GM12878 (cell line): ENCODE measurements at regions not wholly inside any gene's neighbourhood (a gene's known extent, or its start where the extent isn't known, plus 50 kb on each side); places are given as distances from the start of the nearest gene placed in this dataset.

Experiments
- ATAC-seq: fragments of 200-7000 bp; cut with Tn5 transposase; 3 replicates; pipeline ENCODE4 v1.9.1; 2020; ENCODE audit warnings: mild to moderate bottlenecking, moderate library complexity
- BruUV-seq: library from RNA; stranded (reverse); fragments of 400-500 nt; replicated peaks from 2 replicates; lab custom pipeline; 2021; lab: Mats Ljungman, UMichigan
- CTCF ChIA-PET: fragments of 300-600 bp; sonication (Branson Sonifier 250); formaldehyde crosslinking; extraction: SDS; loops from one replicate; lab custom pipeline; 2021; ENCODE audit warnings: inconsistent platforms; lab: Yijun Ruan, JAX
- POLR2A ChIA-PET: fragments of 350-600 bp; formaldehyde crosslinking; extraction: SDS; loops from one replicate; lab custom pipeline; 2021; ENCODE audit warnings: inconsistent platforms; lab: Charles Lee
- RAD21 ChIA-PET: fragments of 300-600 bp; sonication (Branson Sonifier 250); formaldehyde crosslinking; loops from one replicate; lab custom pipeline; 2023; ENCODE audit warnings: antibody characterized with exemption; ENCODE audit not compliant: unreplicated experiment; lab: Charles Lee
- SMC1A ChIA-PET: fragments of 300-600 bp; sonication (Branson Sonifier 250); formaldehyde crosslinking; loops from one replicate; lab custom pipeline; 2023; ENCODE audit not compliant: unreplicated experiment, uncharacterized antibody; lab: Charles Lee
- DNase-seq: peaks from one replicate; pipeline ENCODE4 v3.0.0-alpha.2; 2011; ENCODE audit warnings: low read depth, low spot score
- FAIRE-seq: peaks from 3 replicates; lab custom pipeline; 2011; peaks lifted over from hg19 to GRCh38; lab: Jason Lieb, UNC
- H2AFZ ChIP-seq: 2 replicates; pipeline ENCODE4 v1.6.0; 2011; ENCODE audit warnings: low read depth, low read length, control low read depth; ENCODE audit not compliant: control insufficient read depth
- H3K27ac ChIP-seq: 2 replicates; pipeline ENCODE4 v1.5.1; 2011; ENCODE audit warnings: control low read depth; ENCODE audit not compliant: control insufficient read depth, insufficient read depth
- H3K27me3 ChIP-seq, 2 experiments: replicated peaks in 1 of 2; 2 replicates each; pipeline versions ENCODE4 v1.6.0 to v1.6.1; 2011; ENCODE audit warnings: low read length in 1 of 2; ENCODE audit not compliant: control insufficient read depth in 2 of 2, insufficient read depth in 2 of 2
- H3K36me3 ChIP-seq, 2 experiments: 2 replicates each; pipeline ENCODE4 v1.5.1; 2011; ENCODE audit warnings: low read length in 1 of 2; ENCODE audit not compliant: control insufficient read depth in 2 of 2, insufficient read depth in 2 of 2
- H3K4me1 ChIP-seq: 2 replicates; pipeline ENCODE4 v1.6.1; 2011; ENCODE audit warnings: mild to moderate bottlenecking, low read length, moderate library complexity, mixed read lengths; ENCODE audit not compliant: control insufficient read depth, insufficient read depth
- H3K4me2 ChIP-seq: 2 replicates; pipeline ENCODE4 v1.6.0; 2011; ENCODE audit warnings: control low read depth; ENCODE audit not compliant: control insufficient read depth, insufficient read depth
- H3K4me3 ChIP-seq: fragments of 200-600 bp; sonication (generic); 2 replicates; pipeline ENCODE4 v1.5.1; 2016
- H3K79me2 ChIP-seq: 2 replicates; pipeline ENCODE4 v1.6.0; 2011; ENCODE audit warnings: low read length; ENCODE audit not compliant: control insufficient read depth, insufficient read depth
- H3K9ac ChIP-seq: 2 replicates; pipeline ENCODE4 v1.8.0; 2011; ENCODE audit warnings: low read length, control low read depth, mixed read lengths; ENCODE audit not compliant: control insufficient read depth, insufficient read depth
- H3K9me3 ChIP-seq: replicated peaks from 3 replicates; pipeline ENCODE4 v1.5.1; 2011; ENCODE audit warnings: mild to moderate bottlenecking, low read length; ENCODE audit not compliant: control insufficient read depth, insufficient read depth
- H4K20me1 ChIP-seq: 2 replicates; pipeline ENCODE4 v1.6.0; 2011; ENCODE audit not compliant: control insufficient read depth, insufficient read depth
- ATF3 ChIP-seq: IDR thresholded peaks from 2 replicates; pipeline ENCODE4 v1.6.1; 2011; ENCODE audit warnings: low read depth, mild to moderate bottlenecking, low read length, moderate library complexity, borderline replicate concordance; ENCODE audit errors: extremely low read depth
- BCL11A ChIP-seq: IDR thresholded peaks from 2 replicates; pipeline ENCODE4 v1.6.1; 2011; ENCODE audit warnings: low read depth, low read length
- BRCA1 ChIP-seq: IDR thresholded peaks from 2 replicates; pipeline ENCODE4 v1.6.1; 2011; ENCODE audit warnings: low read depth, low read length, improper control_type of control experiment
- CBFB ChIP-seq: IDR thresholded peaks from 2 replicates; pipeline ENCODE4 v1.6.1; 2016; ENCODE audit warnings: antibody characterized with exemption, low read depth
- CBX5 ChIP-seq: sonication (generic); IDR thresholded peaks from 2 replicates; pipeline ENCODE4 v1.6.1; 2016; ENCODE audit warnings: low read depth, moderate library complexity, mild to moderate bottlenecking, inconsistent platforms
- CREM ChIP-seq: IDR thresholded peaks from 2 replicates; pipeline ENCODE4 v1.6.1; 2014; ENCODE audit warnings: antibody characterized with exemption, low read depth
- EED ChIP-seq: sonication (generic); IDR thresholded peaks from 2 replicates; pipeline ENCODE4 v1.6.1; 2016; ENCODE audit warnings: antibody characterized with exemption, low read depth
- FOXM1 ChIP-seq: IDR thresholded peaks from 2 replicates; pipeline ENCODE4 v1.6.1; 2012; ENCODE audit warnings: low read depth, mild to moderate bottlenecking, inconsistent platforms, low read length, moderate library complexity
- IRF4 ChIP-seq: IDR thresholded peaks from 2 replicates; pipeline ENCODE4 v1.6.1; 2011; ENCODE audit warnings: low read depth, low read length
- JUNB ChIP-seq: IDR thresholded peaks from 2 replicates; pipeline ENCODE4 v1.6.1; 2016; ENCODE audit warnings: antibody characterized with exemption, mild to moderate bottlenecking
- NFIC ChIP-seq: IDR thresholded peaks from 2 replicates; pipeline ENCODE4 v1.6.1; 2012; ENCODE audit warnings: low read depth, mild to moderate bottlenecking, inconsistent platforms, low read length, moderate library complexity
- PAX5 ChIP-seq: IDR thresholded peaks from 2 replicates; pipeline ENCODE4 v1.6.1; 2011; ENCODE audit warnings: low read depth, low read length, borderline replicate concordance
- POU2F2 ChIP-seq: IDR thresholded peaks from 3 replicates; pipeline ENCODE4 v1.6.1; 2011; ENCODE audit warnings: low read depth, mild to moderate bottlenecking, low read length, borderline replicate concordance
- RAD21 ChIP-seq: IDR thresholded peaks from 2 replicates; pipeline ENCODE4 v1.6.1; 2011; ENCODE audit warnings: mild to moderate bottlenecking, low read depth, low read length, moderate library complexity; ENCODE audit not compliant: insufficient read depth
- RUNX3 ChIP-seq: IDR thresholded peaks from 2 replicates; pipeline ENCODE4 v1.6.1; 2012; ENCODE audit warnings: low read length, inconsistent platforms
- TARDBP ChIP-seq: IDR thresholded peaks from 2 replicates; pipeline ENCODE4 v1.6.1; 2016; ENCODE audit warnings: borderline replicate concordance
- TCF12 ChIP-seq: IDR thresholded peaks from 2 replicates; pipeline ENCODE4 v1.6.1; 2011; ENCODE audit warnings: low read depth, mild to moderate bottlenecking, low read length
- TCF3 ChIP-seq: IDR thresholded peaks from 2 replicates; pipeline ENCODE4 v1.6.1; 2012; ENCODE audit warnings: low read depth, mild to moderate bottlenecking, low read length, borderline replicate concordance; ENCODE audit not compliant: insufficient read depth
- USF1 ChIP-seq: IDR thresholded peaks from 2 replicates; pipeline ENCODE4 v1.6.1; 2011; ENCODE audit warnings: borderline replicate concordance, low read depth, mild to moderate bottlenecking, moderate library complexity, mixed read lengths, low read length; ENCODE audit not compliant: insufficient read depth; ENCODE audit errors: extremely low read length
- ZBTB33 ChIP-seq: fragments of 450-650 bp; IDR thresholded peaks from 2 replicates; pipeline ENCODE4 v1.6.1; 2017; ENCODE audit warnings: mild to moderate bottlenecking
- WGBS: methylation state at CpG from one replicate; pipeline ENCODE4 v1.1.6; 2016; ENCODE audit warnings: low lambda C conversion rate; ENCODE audit not compliant: insufficient replicate concordance, insufficient coverage; ENCODE audit errors: missing lambda C conversion rate; 5-methylcytosine and 5-hydroxymethylcytosine counted together
- in situ Hi-C: fragments of 300-500 bp; cut with MboI; formaldehyde crosslinking; loops from 9 replicates; pipeline ENCODE4 v1.14.3; 2018; ENCODE audit warnings: mixed read lengths
- intact Hi-C: fragments of 100-400 bp; cut with micrococcal nuclease; formaldehyde crosslinking; loops from one replicate; pipeline ENCODE4 v1.14.2; 2022; ENCODE audit not compliant: unreplicated experiment

GRCh38 chr15:69979262-69979661, 118.5 kb downstream of the TLE3 start (continued):
- no peak for TF ChIP-seq ATF3

GRCh38 chr15:69979783-69980182, 117.9 kb downstream of the TLE3 start:
- DNase-seq (peak; percentile 79), FAIRE-seq (peak; percentile 94), ATAC-seq (peak; percentile 83)
- Histone ChIP-seq H3K4me3 (no peak overlapping the region), H3K4me1 (peaks cover 38% of the 10 kb centered on the region), H3K27me3 (no peaks in the 10 kb centered on the region; a peak in 1 of 4 replicates), H3K36me3 (no peaks in the 10 kb centered on the region), H3K4me2 (peak overlapping the region; percentile 73), H3K79me2 (no peaks in the 10 kb centered on the region), H3K27ac (peak overlapping the region; percentile 71), H3K9ac (no peak overlapping the region), H4K20me1 (no peaks in the 10 kb centered on the region), H3K9me3 (no peaks in the 10 kb centered on the region), H2AFZ (no peak overlapping the region)
- BruUV-seq, result no TSS peak
- intact Hi-C loops, result loop anchor here (1.0 to 10.0 kb wide), 5 partner anchors 35 to 509 kb away; partner anchors contain the start of gene TLE3
- in situ Hi-C loops, result no loop called here
- CTCF ChIA-PET, result interaction anchor here (0.5 to 1.5 kb wide), 11 partner anchors 16 to 485 kb away, joined by 3 to 23 read pairs (median 4); partner anchors contain the start of gene TLE3
- POLR2A ChIA-PET, result no interaction called here
- 3% methylated on average over 8 of the region's 8 CpGs for WGBS
- RAD21 ChIA-PET, result interaction anchor here (0.7 to 1.5 kb wide), 11 partner anchors 18 to 487 kb away, joined by 3 to 15 read pairs (median 3); partner anchors contain the start of gene TLE3
- SMC1A ChIA-PET, result interaction anchor here (0.6 to 3.1 kb wide), 17 partner anchors 15 to 488 kb away, joined by 3 to 12 read pairs (median 3); partner anchors contain the start of gene TLE3
- 0 out of 2 replicates have a peak, but pooled peaks have one; percentile 63 for TF ChIP-seq CBX5
- TF ChIP-seq POU2F2, result peak; percentile 77; the same call in 2 of the 3 replicates
- peak; percentile 49 for TF ChIP-seq USF1
- TF ChIP-seq PAX5, result peak; percentile 70; the same call in 1 of the 2 replicates
- TF ChIP-seq ZBTB33, result no peak
- TF ChIP-seq CREM, result 0 out of 2 replicates have a peak, but pooled peaks have one; percentile 21
- no peak for TF ChIP-seq TARDBP
- TF ChIP-seq FOXM1, result peak; percentile 30; the same call in 1 of the 2 replicates
- TF ChIP-seq TCF12, result peak; percentile 92
- TF ChIP-seq BCL11A, result peak; percentile 10; the same call in 1 of the 2 replicates
- no peak for TF ChIP-seq CBFB
- TF ChIP-seq RAD21, result no peak
- peak; percentile 93 for TF ChIP-seq TCF3
- no peak for TF ChIP-seq BRCA1
- TF ChIP-seq JUNB, result peak; percentile 33; the same call in 1 of the 2 replicates
- 0 out of 2 replicates have a peak, but pooled peaks have one; percentile 57 for TF ChIP-seq EED
- TF ChIP-seq RUNX3, result peak; percentile 33; the same call in 1 of the 2 replicates
- 0 out of 2 replicates have a peak, but pooled peaks have one; percentile 34 for TF ChIP-seq IRF4
- TF ChIP-seq NFIC, result peak; percentile 48; the same call in 1 of the 2 replicates
